ENCODE measurements at regions not wholly inside any gene's neighbourhood (a gene's known extent, or its start where the extent isn't known, plus 50 kb on each side); places are given as distances from the start of the nearest gene placed in this dataset.

DNA sequence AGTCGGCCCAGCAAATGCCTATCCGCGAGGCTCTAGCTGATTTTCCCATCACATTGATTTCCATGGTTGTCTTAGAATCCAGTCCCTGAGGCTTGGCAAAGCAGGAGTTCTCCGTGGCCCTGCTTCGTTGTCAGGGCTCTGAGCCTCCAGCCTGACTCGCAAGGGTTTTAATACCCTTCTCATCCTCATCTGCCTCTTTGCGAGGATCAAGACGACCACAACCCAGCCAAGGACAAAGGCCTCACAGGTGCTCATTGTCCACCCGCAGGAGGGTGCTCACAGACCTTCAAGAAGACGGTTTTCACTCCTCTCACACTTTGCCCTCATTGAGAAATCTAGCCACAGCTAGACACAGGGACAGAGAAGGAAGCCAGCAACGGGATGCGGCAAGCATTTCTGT lies 610.8 kb downstream of the KCNJ18 start:
- TF ChIP-seq, protein P1, sequence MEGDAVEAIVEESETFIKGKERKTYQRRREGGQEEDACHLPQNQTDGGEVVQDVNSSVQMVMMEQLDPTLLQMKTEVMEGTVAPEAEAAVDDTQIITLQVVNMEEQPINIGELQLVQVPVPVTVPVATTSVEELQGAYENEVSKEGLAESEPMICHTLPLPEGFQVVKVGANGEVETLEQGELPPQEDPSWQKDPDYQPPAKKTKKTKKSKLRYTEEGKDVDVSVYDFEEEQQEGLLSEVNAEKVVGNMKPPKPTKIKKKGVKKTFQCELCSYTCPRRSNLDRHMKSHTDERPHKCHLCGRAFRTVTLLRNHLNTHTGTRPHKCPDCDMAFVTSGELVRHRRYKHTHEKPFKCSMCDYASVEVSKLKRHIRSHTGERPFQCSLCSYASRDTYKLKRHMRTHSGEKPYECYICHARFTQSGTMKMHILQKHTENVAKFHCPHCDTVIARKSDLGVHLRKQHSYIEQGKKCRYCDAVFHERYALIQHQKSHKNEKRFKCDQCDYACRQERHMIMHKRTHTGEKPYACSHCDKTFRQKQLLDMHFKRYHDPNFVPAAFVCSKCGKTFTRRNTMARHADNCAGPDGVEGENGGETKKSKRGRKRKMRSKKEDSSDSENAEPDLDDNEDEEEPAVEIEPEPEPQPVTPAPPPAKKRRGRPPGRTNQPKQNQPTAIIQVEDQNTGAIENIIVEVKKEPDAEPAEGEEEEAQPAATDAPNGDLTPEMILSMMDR (conservative IDR thresholded peaks at IDR 0.05; ENCODE audit: low read depth, low read length) = no peak
- no peak for TF ChIP-seq EZH2 (IDR thresholded peaks at IDR 0.05; ENCODE audit: borderline replicate concordance, low read depth, low read length, poor library complexity, severe bottlenecking)

Data from A673 (cell line).